ENCODE measurements at regions not wholly inside any gene's neighbourhood (a gene's known extent, or its start where the extent isn't known, plus 50 kb on each side); places are given as distances from the start of the nearest gene placed in this dataset.
A peak's percentile ranks its signal among the peaks of the same experiment; 100 is the strongest.

GRCh38 chr6:41420186-41420585 lies 84.8 kb downstream of the NCR2 start:
- intact Hi-C loops (cut with DNase I), result loop anchor here (10.0 kb wide), 1 partner anchor 175 kb away; no protein-coding TSS in a partner anchor
- H3K36me3 ChIP-seq, result no peaks in the 10 kb centered on the region
- DNase-seq (no peak), ATAC-seq (no peak)
- no peaks in the 10 kb centered on the region for H3K4me1 ChIP-seq
- H3K9me3 ChIP-seq, result no peaks in the 10 kb centered on the region
- TF ChIP-seq, protein P1, sequence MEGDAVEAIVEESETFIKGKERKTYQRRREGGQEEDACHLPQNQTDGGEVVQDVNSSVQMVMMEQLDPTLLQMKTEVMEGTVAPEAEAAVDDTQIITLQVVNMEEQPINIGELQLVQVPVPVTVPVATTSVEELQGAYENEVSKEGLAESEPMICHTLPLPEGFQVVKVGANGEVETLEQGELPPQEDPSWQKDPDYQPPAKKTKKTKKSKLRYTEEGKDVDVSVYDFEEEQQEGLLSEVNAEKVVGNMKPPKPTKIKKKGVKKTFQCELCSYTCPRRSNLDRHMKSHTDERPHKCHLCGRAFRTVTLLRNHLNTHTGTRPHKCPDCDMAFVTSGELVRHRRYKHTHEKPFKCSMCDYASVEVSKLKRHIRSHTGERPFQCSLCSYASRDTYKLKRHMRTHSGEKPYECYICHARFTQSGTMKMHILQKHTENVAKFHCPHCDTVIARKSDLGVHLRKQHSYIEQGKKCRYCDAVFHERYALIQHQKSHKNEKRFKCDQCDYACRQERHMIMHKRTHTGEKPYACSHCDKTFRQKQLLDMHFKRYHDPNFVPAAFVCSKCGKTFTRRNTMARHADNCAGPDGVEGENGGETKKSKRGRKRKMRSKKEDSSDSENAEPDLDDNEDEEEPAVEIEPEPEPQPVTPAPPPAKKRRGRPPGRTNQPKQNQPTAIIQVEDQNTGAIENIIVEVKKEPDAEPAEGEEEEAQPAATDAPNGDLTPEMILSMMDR (IDR thresholded peaks at IDR 0.05), result no peak
- H3K4me3 ChIP-seq, result no peak overlapping the region
- no peak overlapping the region for H3K27ac ChIP-seq
- peaks cover 9% of the 10 kb centered on the region for H3K27me3 ChIP-seq

DNA sequence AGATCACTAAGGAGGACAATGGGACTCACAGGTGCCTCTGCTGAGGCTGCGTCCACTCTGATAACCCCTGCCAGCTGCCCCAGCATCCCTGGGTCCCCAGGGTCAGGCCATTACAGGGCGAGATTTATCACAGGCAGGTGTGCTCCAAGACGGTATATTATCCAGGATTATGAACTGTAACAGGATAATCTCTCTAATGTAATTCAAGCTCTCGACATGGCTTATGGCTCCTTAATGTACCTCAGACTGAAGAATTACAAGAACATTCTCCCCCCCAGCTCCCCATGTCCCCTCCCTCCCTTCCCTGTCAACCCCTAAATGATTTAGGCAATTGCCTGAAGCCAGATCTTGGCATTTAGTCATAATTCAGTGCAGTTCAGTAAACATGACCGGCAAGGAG lies 86.8 kb downstream of the NCR2 start:
- H3K27me3 ChIP-seq, result peaks cover 4% of the 10 kb centered on the region
- TF ChIP-seq, protein P1 (IDR thresholded peaks at IDR 0.05), result no peak
- peaks cover 5% of the 10 kb centered on the region for H3K4me1 ChIP-seq
- no peak overlapping the region for H3K4me3 ChIP-seq
- H3K36me3 ChIP-seq, result no peaks in the 10 kb centered on the region
- no peak overlapping the region for H3K27ac ChIP-seq
- ATAC-seq (no peak), DNase-seq (no peak)
- H3K9me3 ChIP-seq, result no peaks in the 10 kb centered on the region
- intact Hi-C loops (cut with DNase I), result loop anchor here (10.0 kb wide), 1 partner anchor 173 kb away; no protein-coding TSS in a partner anchor

DNA sequence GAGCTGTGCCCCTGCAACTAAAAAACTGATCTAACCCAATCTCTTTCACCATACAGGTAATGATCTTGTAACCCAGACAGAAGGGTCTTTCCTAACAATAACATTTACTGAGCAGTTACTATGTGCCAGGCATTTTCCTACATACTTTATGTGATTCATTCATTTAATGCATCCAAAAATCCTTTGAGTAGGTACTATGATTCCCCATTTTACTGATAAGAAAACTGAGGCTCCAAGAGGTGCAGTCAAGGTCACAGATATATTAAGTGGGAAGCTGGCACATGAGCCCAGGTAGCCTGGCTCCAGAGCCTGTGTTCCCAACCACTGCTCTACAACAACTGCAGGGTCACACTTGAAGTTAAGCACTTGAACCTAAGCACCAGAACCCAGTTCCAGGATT lies 87.6 kb downstream of the NCR2 start:
- TF ChIP-seq, protein P1 (IDR thresholded peaks at IDR 0.05), result no peak
- DNase-seq (no peak), ATAC-seq (no peak)
- Histone ChIP-seq H3K36me3 (no peaks in the 10 kb centered on the region), H3K4me1 (peaks cover 12% of the 10 kb centered on the region), H3K27ac (no peak overlapping the region), H3K27me3 (peaks cover 10% of the 10 kb centered on the region), H3K9me3 (no peaks in the 10 kb centered on the region), H3K4me3 (no peak overlapping the region)
- intact Hi-C loops (cut with DNase I), result loop anchor here (10.0 kb wide), 1 partner anchor 172 kb away; no protein-coding TSS in a partner anchor

DNA sequence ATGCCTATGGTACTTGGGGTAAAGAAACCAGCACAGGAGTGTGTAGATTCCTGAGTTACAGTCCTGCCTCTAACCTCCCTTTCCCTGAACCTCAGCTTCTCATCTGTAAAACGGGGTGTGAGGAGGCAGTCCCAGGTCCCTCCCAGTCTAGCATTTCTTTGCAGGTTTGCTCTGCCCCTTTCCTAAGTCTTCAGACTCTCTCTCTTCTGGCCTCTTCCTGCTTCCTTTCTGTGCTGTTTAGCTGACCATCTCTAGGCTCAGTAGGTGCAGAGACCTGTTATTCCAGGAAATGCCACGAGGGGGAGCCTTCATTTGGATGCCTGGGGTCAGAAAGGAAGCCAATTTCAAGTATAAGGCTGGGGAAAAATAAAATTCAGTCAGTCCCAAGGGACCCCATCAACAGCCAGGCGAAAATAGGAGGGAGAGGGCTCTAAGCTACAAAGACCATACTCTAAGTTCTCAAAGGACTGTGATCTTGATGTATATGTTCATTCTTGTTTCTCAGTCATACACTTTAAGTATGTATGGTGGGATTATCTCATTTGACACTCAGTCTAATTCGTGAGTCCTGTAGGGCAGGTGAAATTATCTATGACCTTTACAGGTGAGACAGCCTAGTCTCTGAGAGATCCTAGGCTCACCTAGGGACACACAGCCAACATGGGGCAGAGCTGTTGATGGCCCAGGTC lies 89.1 kb downstream of the NCR2 start:
- H3K9me3 ChIP-seq, result no peaks in the 10 kb centered on the region
- peaks cover 24% of the 10 kb centered on the region for H3K4me1 ChIP-seq
- intact Hi-C loops (cut with DNase I), result loop anchor here (10.0 kb wide), 1 partner anchor 170 kb away; no protein-coding TSS in a partner anchor
- H3K4me3 ChIP-seq, result no peak overlapping the region
- no peak overlapping the region for H3K27ac ChIP-seq
- DNase-seq, result no peak
- TF ChIP-seq, protein P1 (IDR thresholded peaks at IDR 0.05), result peak; percentile 87
- H3K27me3 ChIP-seq, result peaks cover 16% of the 10 kb centered on the region
- H3K36me3 ChIP-seq, result no peaks in the 10 kb centered on the region
- peak; percentile 73 for ATAC-seq

- no peaks in the 10 kb centered on the region for H3K9me3 ChIP-seq
- no peaks in the 10 kb centered on the region for H3K36me3 ChIP-seq
- DNase-seq, result no peak
- no peak overlapping the region for H3K27ac ChIP-seq
- H3K27me3 ChIP-seq, result peaks cover 16% of the 10 kb centered on the region
- H3K4me1 ChIP-seq, result peaks cover 24% of the 10 kb centered on the region
- TF ChIP-seq, protein P1 (IDR thresholded peaks at IDR 0.05), result no peak
- no peak overlapping the region for H3K4me3 ChIP-seq
- no peak for ATAC-seq
- intact Hi-C loops (cut with DNase I), result loop anchor here (10.0 kb wide), 1 partner anchor 169 kb away; no protein-coding TSS in a partner anchor
Observed at GRCh38 chr6:41425511-41425910, 90.1 kb downstream of the NCR2 start.
